GM21576 (cell line): ENCODE measurements at regions not wholly inside any gene's neighbourhood (a gene's known extent, or its start where the extent isn't known, plus 50 kb on each side); places are given as distances from the start of the nearest gene placed in this dataset.
"Not testable (repeated sequence)": the region's sequence is repeated elsewhere in the genome, so short reads cannot be mapped to it uniquely, and the experiment has no call there.

Source experiments
- ATAC-seq: cut with Tn5 transposase; IDR thresholded peaks from one replicate; pipeline ENCODE4 v1.9.1; 2021; ENCODE audit warnings: mild to moderate bottlenecking, moderate library complexity; ENCODE audit not compliant: unreplicated experiment

GRCh38 chr7:96562458-96562857 is 147.2 kb downstream of the SEM1 start:
- no peak for ATAC-seq

GRCh38 chr7:96561892-96562291 is 147.8 kb downstream of the SEM1 start:
- no peak for ATAC-seq

GRCh38 chr7:96558530-96558929 is 151.1 kb downstream of the SEM1 start:
- ATAC-seq: no peak

- no peak for ATAC-seq
Observed at GRCh38 chr7:96558093-96558492, 151.6 kb downstream of the SEM1 start.

GRCh38 chr7:96557598-96557997 is 152.0 kb downstream of the SEM1 start:
- not testable (repeated sequence) for ATAC-seq

- no peak for ATAC-seq
Observed at GRCh38 chr7:96548664-96549063, 161.0 kb downstream of the SEM1 start.

GRCh38 chr7:96547371-96547811 is 162.3 kb downstream of the SEM1 start:
- no peak for ATAC-seq

- no peak for ATAC-seq
Observed at GRCh38 chr7:96546426-96546825, 163.2 kb downstream of the SEM1 start.

GRCh38 chr7:96539471-96539870 is 170.2 kb downstream of the SEM1 start:
- ATAC-seq: no peak

- ATAC-seq: no peak
Observed at GRCh38 chr7:96538632-96539031, 171.0 kb downstream of the SEM1 start.

GRCh38 chr7:96534221-96534620 is 175.4 kb downstream of the SEM1 start:
- ATAC-seq: no peak

- no peak for ATAC-seq
Observed at GRCh38 chr7:96532428-96532935, 177.2 kb downstream of the SEM1 start.

GRCh38 chr7:96531331-96531730 is 178.3 kb downstream of the SEM1 start:
- ATAC-seq: no peak

- no peak for ATAC-seq
Observed at GRCh38 chr7:96530786-96531185, 178.9 kb downstream of the SEM1 start.

- no peak for ATAC-seq
Observed at GRCh38 chr7:96527133-96527827, 182.4 kb downstream of the SEM1 start.

GRCh38 chr7:96526496-96526895 is 183.2 kb downstream of the SEM1 start:
- ATAC-seq: no peak

- no peak for ATAC-seq
Observed at GRCh38 chr7:96521068-96521894, 188.4 kb downstream of the SEM1 start.

GRCh38 chr7:96508371-96508770 is 186.5 kb upstream of the SLC25A13 start:
- no peak for ATAC-seq

- no peak for ATAC-seq
Observed at GRCh38 chr7:96503597-96503996, 181.7 kb upstream of the SLC25A13 start.

GRCh38 chr7:96501318-96501717 is 179.4 kb upstream of the SLC25A13 start:
- no peak for ATAC-seq

- no peak for ATAC-seq
Observed at GRCh38 chr7:96499532-96499931, 177.6 kb upstream of the SLC25A13 start.

GRCh38 chr7:96497567-96497966 is 175.7 kb upstream of the SLC25A13 start:
- ATAC-seq: no peak
